Fibroblast of lung (primary cell): ENCODE measurements at regions not wholly inside any gene's neighbourhood (a gene's known extent, or its start where the extent isn't known, plus 50 kb on each side); places are given as distances from the start of the nearest gene placed in this dataset.

Experiments
- DNase-seq, 2 donors: peaks; one replicate each; pipeline versions ENCODE4 v3.0.0 to v3.0.0-alpha.2; 2010; ENCODE audit warnings: low read depth in 2 of 2
- H2AFZ ChIP-seq: 2 replicates; pipeline ENCODE4 v1.5.1; 2012; ENCODE audit warnings: low read length, control low read depth, inconsistent platforms
- H3K27ac ChIP-seq: 2 replicates; pipeline ENCODE4 v1.5.1; 2011; ENCODE audit warnings: low read length, control low read depth; ENCODE audit not compliant: insufficient read depth
- H3K27me3 ChIP-seq: 2 replicates; pipeline ENCODE4 v1.5.1; 2011; ENCODE audit warnings: mild to moderate bottlenecking, low read length; ENCODE audit not compliant: control insufficient read depth, insufficient read depth
- H3K36me3 ChIP-seq: 2 replicates; pipeline ENCODE4 v1.5.1; 2011; ENCODE audit warnings: low read length; ENCODE audit not compliant: control insufficient read depth, insufficient read depth
- H3K4me1 ChIP-seq: 2 replicates; pipeline ENCODE4 v1.5.1; 2011; ENCODE audit warnings: low read length; ENCODE audit not compliant: control insufficient read depth, insufficient read depth; ENCODE audit errors: extremely low read depth
- H3K4me2 ChIP-seq: 2 replicates; pipeline ENCODE4 v1.5.1; 2011; ENCODE audit warnings: low read length, control low read depth; ENCODE audit not compliant: insufficient read depth; ENCODE audit errors: extremely low read depth
- H3K4me3 ChIP-seq, 4 experiments: fragments of 200-600 bp in 1 of 4; sonication (generic) in 1 of 4; replicated peaks in 1 of 4; 2 replicates each; pipeline ENCODE4 v1.5.1; 2011 to 2016; ENCODE audit warnings: low read length in 4 of 4, low read depth in 3 of 4, mild to moderate bottlenecking in 3 of 4, control low read depth in 2 of 4, inconsistent platforms in 1 of 4, mixed read lengths in 1 of 4; ENCODE audit not compliant: insufficient read depth in 1 of 4; ENCODE audit errors: control extremely low read depth in 1 of 4
- H3K79me2 ChIP-seq: 2 replicates; pipeline ENCODE4 v1.5.1; 2012; ENCODE audit warnings: mild to moderate bottlenecking, low read length, inconsistent platforms; ENCODE audit not compliant: control insufficient read depth, insufficient read depth
- H3K9ac ChIP-seq: 2 replicates; pipeline ENCODE4 v1.5.1; 2011; ENCODE audit warnings: mild to moderate bottlenecking, low read length, control low read depth; ENCODE audit not compliant: insufficient read depth
- H3K9me3 ChIP-seq: 2 replicates; pipeline ENCODE4 v1.5.1; 2012; ENCODE audit warnings: low read depth, low read length; ENCODE audit not compliant: control insufficient read depth, insufficient read depth
- H4K20me1 ChIP-seq: 2 replicates; pipeline ENCODE4 v1.5.1; 2011; ENCODE audit warnings: low read length; ENCODE audit not compliant: control insufficient read depth, insufficient read depth; ENCODE audit errors: extremely low read depth
- CTCF ChIP-seq, 2 donors: IDR thresholded peaks in 1 of 2; conservative IDR thresholded peaks in 1 of 2; 1 replicate in 1 of 2; 2 replicates in 1 of 2; pipeline ENCODE4 v1.5.1; 2011 to 2012; ENCODE audit warnings: low read length in 2 of 2, control low read depth in 1 of 2, inconsistent platforms in 1 of 2, low read depth in 1 of 2, mild to moderate bottlenecking in 1 of 2
- EZH2 ChIP-seq: IDR thresholded peaks from 2 replicates; pipeline ENCODE4 v1.5.1; 2012; ENCODE audit warnings: low read length, control low read depth, mild to moderate bottlenecking; ENCODE audit errors: missing control alignments

DNA sequence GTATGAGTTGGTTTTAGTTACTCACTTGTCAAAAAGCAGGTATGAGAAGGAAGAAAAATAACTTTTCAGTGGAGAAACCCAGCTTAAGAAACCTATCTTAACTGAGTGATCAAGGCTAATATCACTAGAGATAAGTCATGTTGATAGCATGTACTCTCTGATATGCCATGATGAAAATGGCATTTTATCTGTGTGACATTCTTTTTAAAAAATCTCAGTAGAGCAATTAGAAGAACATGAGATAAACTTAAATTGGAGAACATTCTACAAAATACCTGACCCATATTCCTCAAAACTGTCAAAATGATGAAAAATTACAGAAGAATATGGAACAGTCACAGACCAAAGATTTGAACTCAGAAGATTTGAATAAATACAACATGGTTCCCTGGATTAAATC, 912.4 kb upstream of the ATXN7L3B start:
- Histone ChIP-seq H2AFZ (no peak overlapping the region), H3K4me3 (no peak overlapping the region), H3K79me2 (no peaks in the 10 kb centered on the region), H3K27ac (no peak overlapping the region), H3K4me1 (no peaks in the 10 kb centered on the region), H4K20me1 (no peaks in the 10 kb centered on the region), H3K9ac (no peak overlapping the region), H3K9me3 (no peaks in the 10 kb centered on the region), H3K27me3 (no peaks in the 10 kb centered on the region), H3K36me3 (no peaks in the 10 kb centered on the region), H3K4me2 (no peak overlapping the region)
- TF ChIP-seq CTCF (conservative IDR thresholded peaks at IDR 0.05 in 1 of 2, IDR thresholded peaks at IDR 0.05 in 1 of 2; ENCODE audit: low read depth in 1 of 2, low read length in 2 of 2) = no peak
- no peak for DNase-seq

GRCh38 chr12:73629171-73629570, 908.5 kb upstream of the ATXN7L3B start:
- Histone ChIP-seq H3K27me3 (no peaks in the 10 kb centered on the region), H3K36me3 (no peaks in the 10 kb centered on the region), H2AFZ (no peak overlapping the region), H4K20me1 (no peaks in the 10 kb centered on the region), H3K9ac (no peak overlapping the region), H3K4me2 (no peak overlapping the region), H3K79me2 (no peaks in the 10 kb centered on the region), H3K4me1 (no peaks in the 10 kb centered on the region), H3K4me3 (no peak overlapping the region), H3K27ac (no peak overlapping the region), H3K9me3 (no peaks in the 10 kb centered on the region)
- no peak for TF ChIP-seq EZH2
- no peak for TF ChIP-seq CTCF (conservative IDR thresholded peaks at IDR 0.05 in 1 of 2, IDR thresholded peaks at IDR 0.05 in 1 of 2; ENCODE audit: low read depth in 1 of 2, low read length in 2 of 2)
- no peak for DNase-seq

DNA sequence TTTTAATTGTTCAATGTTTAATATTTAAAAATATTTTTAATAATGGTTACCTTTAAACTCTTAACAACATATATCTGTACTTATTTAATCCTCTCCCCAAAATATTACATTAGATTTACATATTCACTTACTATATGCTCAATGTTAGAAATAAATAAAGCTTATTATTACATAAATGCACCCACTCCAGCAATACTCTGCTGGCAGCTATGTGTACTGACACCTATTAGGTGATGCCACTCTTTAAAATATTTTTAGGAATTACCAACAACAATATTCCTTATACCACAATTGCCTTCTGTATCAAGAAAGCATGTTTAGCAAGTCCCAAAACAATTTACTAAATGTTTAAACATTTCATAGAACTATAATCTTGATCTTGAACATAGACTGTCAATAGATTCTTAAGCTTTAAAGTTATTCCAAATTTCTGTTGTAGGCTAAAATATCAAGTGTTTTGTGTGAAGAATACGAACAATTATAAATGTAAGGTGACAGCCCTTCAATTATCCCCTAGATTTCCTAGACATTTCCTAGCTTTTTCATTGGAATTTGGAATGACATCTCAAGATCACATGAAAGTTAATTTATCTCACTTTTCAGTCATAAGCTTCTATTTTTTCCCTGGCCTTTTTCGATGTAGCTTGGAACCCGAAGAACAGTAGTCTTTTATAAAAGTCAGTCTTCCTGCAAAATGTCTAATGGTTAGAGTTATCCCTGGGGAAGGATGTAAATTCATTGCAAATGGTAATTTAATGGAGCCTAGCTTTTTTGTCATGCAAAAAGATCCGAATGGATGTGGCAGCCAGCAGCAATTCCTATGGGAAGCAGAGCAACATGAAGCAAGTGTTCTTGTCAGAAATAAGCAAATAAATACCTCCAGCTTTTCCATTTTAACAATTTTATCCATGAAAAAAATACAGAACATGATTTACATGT, 907.5 kb upstream of the ATXN7L3B start:
- no peak for DNase-seq
- TF ChIP-seq EZH2 = no peak
- no peak for TF ChIP-seq CTCF (conservative IDR thresholded peaks at IDR 0.05 in 1 of 2, IDR thresholded peaks at IDR 0.05 in 1 of 2; ENCODE audit: low read depth in 1 of 2, low read length in 2 of 2)

More for the DNA sequence above, 907.5 kb upstream of the ATXN7L3B start:
- H3K79me2 ChIP-seq = no peaks in the 10 kb centered on the region
- no peaks in the 10 kb centered on the region for H4K20me1 ChIP-seq
- H3K4me3 ChIP-seq = no peak overlapping the region
- H3K4me2 ChIP-seq = no peak overlapping the region
- H3K9me3 ChIP-seq = no peaks in the 10 kb centered on the region
- H3K4me1 ChIP-seq = no peaks in the 10 kb centered on the region
- no peak overlapping the region for H2AFZ ChIP-seq
- no peak overlapping the region for H3K9ac ChIP-seq
- H3K36me3 ChIP-seq = no peaks in the 10 kb centered on the region
- H3K27me3 ChIP-seq = no peaks in the 10 kb centered on the region
- H3K27ac ChIP-seq = no peak overlapping the region
